Progenitor cell of endocrine pancreas (in vitro differentiated cells): ENCODE measurements at regions not wholly inside any gene's neighbourhood (a gene's known extent, or its start where the extent isn't known, plus 50 kb on each side); places are given as distances from the start of the nearest gene placed in this dataset.

Experiments used
- DNase-seq: peaks from one replicate; pipeline ENCODE4 v3.0.0; 2021; ENCODE audit warnings: low spot score; ENCODE audit not compliant: unreplicated experiment
- H3K27ac Mint-ChIP-seq: 2 replicates; pipeline ENCODE4 v1.8.0; 2021; ENCODE audit warnings: mild to moderate bottlenecking, moderate library complexity, mixed read lengths
- H3K27me3 Mint-ChIP-seq: 2 replicates; pipeline ENCODE4 v1.8.0; 2021; ENCODE audit warnings: mixed read lengths
- H3K36me3 Mint-ChIP-seq: 2 replicates; pipeline ENCODE4 v1.8.0; 2022; ENCODE audit warnings: mixed read lengths; ENCODE audit not compliant: insufficient read depth
- H3K4me1 Mint-ChIP-seq: 2 replicates; pipeline ENCODE4 v1.8.0; 2021; ENCODE audit warnings: low read depth, mixed read lengths
- H3K4me3 Mint-ChIP-seq: 2 replicates; pipeline ENCODE4 v1.8.0; 2021; ENCODE audit warnings: low read depth, mild to moderate bottlenecking, moderate library complexity, mixed read lengths
- H3K9me3 Mint-ChIP-seq: 2 replicates; pipeline ENCODE4 v1.8.0; 2021; ENCODE audit warnings: low read depth, mixed read lengths
- CTCF ChIP-seq: fragments of 200-600 bp; sonication (generic); IDR thresholded peaks from one replicate; pipeline ENCODE4 v1.5.0; 2021; ENCODE audit warnings: antibody characterized with exemption, mild to moderate bottlenecking; ENCODE audit not compliant: unreplicated experiment

DNA sequence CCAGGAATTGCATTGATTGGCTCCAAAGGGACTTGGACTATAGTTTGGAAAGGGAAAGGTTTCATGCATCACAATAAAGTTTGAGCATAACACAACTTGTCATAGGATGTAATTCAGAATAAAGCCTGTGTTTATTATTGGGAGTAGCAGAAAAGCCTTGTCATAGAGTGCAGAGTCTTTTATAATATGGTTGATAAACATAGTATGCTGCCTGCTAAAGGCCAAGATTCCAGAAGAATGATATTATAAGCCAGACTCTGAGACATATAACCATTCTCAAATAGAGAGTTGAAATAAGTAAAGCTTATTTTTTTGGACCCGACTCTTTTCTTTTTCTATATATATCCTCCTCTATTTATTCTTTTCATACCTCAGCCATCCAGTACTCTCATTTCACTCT lies 207.3 kb downstream of the LRIG3 start:
- Mint-ChIP-seq H3K9me3 (peaks cover 31% of the 10 kb centered on the region), H3K4me1 (peaks cover 5% of the 10 kb centered on the region), H3K4me3 (no peak overlapping the region), H3K27me3 (no peaks in the 10 kb centered on the region), H3K27ac (no peak overlapping the region), H3K36me3 (peaks cover 5% of the 10 kb centered on the region)
- DNase-seq = no peak
- no peak for TF ChIP-seq CTCF

DNA sequence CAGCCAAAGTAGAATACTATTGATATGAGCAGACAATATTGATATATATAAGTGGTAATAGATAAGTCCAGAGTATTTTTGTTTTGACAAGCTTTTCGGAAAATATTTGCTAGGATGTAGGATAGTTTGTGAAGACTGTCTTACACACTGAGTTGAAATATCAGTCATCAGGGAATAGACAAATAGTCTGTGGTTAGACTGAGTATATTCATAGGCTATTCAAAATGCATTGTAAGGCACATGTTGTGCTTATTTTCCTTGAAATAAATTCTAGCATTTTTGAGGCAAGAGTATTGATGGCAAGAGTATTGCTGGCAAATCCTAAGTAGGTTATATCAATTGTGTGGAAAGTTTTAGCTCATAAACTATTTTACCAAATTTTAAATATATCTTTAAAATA lies 201.1 kb downstream of the LRIG3 start:
- H3K9me3 Mint-ChIP-seq = peaks cover 4% of the 10 kb centered on the region
- no peak overlapping the region for H3K4me3 Mint-ChIP-seq
- H3K27ac Mint-ChIP-seq = no peak overlapping the region
- no peaks in the 10 kb centered on the region for H3K4me1 Mint-ChIP-seq
- H3K36me3 Mint-ChIP-seq = peaks cover under 1% of the 10 kb centered on the region
- no peak for DNase-seq
- no peaks in the 10 kb centered on the region for H3K27me3 Mint-ChIP-seq
- TF ChIP-seq CTCF = no peak

DNA sequence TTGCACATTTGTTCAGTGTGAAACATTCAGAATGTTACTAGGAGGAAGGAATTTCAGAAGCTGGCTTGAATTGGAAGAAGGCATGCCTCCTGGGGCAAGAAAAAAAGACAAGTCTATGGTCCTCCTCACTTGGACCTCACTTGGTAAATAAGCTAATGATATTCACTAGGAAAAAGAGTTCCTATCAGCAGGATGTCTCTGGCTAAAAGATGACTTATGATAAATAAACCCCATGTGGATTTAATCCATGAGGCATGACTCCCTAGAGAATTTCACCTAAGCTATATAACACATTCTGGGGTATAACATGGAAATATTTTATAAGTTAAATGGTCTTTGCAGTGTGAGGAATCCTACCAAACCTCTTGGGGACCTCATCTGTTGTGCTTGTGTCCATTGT lies 199.9 kb downstream of the LRIG3 start:
- Mint-ChIP-seq H3K9me3 (no peaks in the 10 kb centered on the region), H3K36me3 (no peaks in the 10 kb centered on the region), H3K27me3 (no peaks in the 10 kb centered on the region), H3K4me1 (no peaks in the 10 kb centered on the region), H3K4me3 (no peak overlapping the region), H3K27ac (no peak overlapping the region)
- TF ChIP-seq CTCF = no peak
- no peak for DNase-seq

DNA sequence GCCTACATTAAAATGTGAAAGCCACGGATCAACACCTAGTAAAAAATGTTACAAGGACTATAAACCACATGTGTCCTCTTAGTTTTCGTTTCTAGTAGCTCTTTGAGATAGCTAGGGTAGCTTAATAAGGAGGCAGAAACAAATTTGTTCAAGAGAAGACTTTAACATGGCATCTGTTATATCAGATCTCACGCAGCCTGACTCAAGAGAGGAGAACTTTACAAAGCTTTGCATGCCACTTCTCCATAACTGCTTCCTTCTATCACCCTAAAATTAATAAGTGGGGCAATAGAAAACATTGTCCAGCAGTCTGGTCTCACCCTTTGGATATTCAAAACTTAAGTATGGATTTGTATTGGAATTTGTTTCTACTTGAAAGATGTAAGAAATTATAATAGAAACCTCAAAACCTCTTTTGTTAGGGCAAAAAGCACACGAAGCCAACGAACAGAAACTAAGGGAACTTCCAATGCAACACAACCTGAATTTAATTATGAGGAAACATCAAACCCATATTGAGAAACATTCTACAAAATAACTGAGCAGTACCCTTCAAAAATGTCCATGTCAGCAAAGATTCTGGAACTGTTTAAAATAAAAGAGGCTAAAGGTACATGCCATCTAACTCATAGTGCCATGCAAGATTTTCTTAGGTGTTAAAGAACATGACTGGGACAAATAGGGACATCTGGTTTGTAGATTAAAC lies 194.8 kb downstream of the LRIG3 start:
- no peaks in the 10 kb centered on the region for H3K27me3 Mint-ChIP-seq
- peaks cover 4% of the 10 kb centered on the region for H3K4me1 Mint-ChIP-seq
- no peak overlapping the region for H3K4me3 Mint-ChIP-seq
- no peak overlapping the region for H3K27ac Mint-ChIP-seq
- TF ChIP-seq CTCF = no peak
- H3K36me3 Mint-ChIP-seq = no peaks in the 10 kb centered on the region
- H3K9me3 Mint-ChIP-seq = no peaks in the 10 kb centered on the region
- no peak for DNase-seq

DNA sequence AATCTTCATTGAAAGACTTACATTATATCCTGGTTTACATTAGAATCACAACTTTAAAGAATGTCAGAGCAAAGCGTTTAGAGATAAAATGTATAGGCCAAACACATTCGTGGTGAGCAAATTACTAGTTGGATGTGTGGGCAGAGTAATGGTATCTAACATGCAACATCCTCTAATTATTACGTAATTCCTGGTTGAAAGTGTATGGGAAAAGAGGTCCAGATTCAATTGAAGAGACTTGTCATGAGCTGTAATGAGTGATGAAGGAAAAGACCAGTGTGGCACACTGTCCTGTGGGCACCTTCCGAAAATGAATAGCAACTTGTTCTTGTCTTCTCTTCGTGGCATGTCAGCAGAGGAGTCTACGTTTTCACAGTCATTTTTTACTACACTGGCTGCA lies 192.8 kb downstream of the LRIG3 start:
- Mint-ChIP-seq H3K4me3 (no peak overlapping the region), H3K4me1 (peaks cover 4% of the 10 kb centered on the region), H3K9me3 (peaks cover 6% of the 10 kb centered on the region), H3K27ac (no peak overlapping the region), H3K36me3 (no peaks in the 10 kb centered on the region), H3K27me3 (no peaks in the 10 kb centered on the region)
- TF ChIP-seq CTCF = no peak
- no peak for DNase-seq
